Tibial nerve (tissue), 4 donors: ENCODE measurements at regions not wholly inside any gene's neighbourhood (a gene's known extent, or its start where the extent isn't known, plus 50 kb on each side); places are given as distances from the start of the nearest gene placed in this dataset.

Experiments used
- DNase-seq, 2 donors: peaks; one replicate each; pipeline ENCODE4 v3.0.0-alpha.2; 2019; ENCODE audit warnings: low spot score in 2 of 2
- H3K27ac ChIP-seq, 4 donors: fragments of 200-600 bp; sonication (generic) in 3 of 4; one replicate each; pipeline ENCODE4 v1.5.1; 2017 to 2019; ENCODE audit warnings: mild to moderate bottlenecking in 1 of 4
- H3K27me3 ChIP-seq, 2 donors: fragments of 200-600 bp; sonication (generic) in 1 of 2; one replicate each; pipeline versions ENCODE4 v1.5.1 to v1.6.0; 2017 to 2019
- H3K36me3 ChIP-seq, 3 donors: fragments of 200-600 bp; sonication (generic); one replicate each; pipeline ENCODE4 v1.5.1; 2018 to 2019
- H3K4me1 ChIP-seq, 4 donors: fragments of 200-600 bp; sonication (generic) in 3 of 4; one replicate each; pipeline ENCODE4 v1.5.1; 2017 to 2019
- H3K4me3 ChIP-seq, 4 donors: fragments of 200-600 bp; sonication (generic) in 3 of 4; one replicate each; pipeline ENCODE4 v1.5.1; 2017 to 2019; ENCODE audit warnings: mild to moderate bottlenecking in 1 of 4, moderate library complexity in 1 of 4
- H3K9me3 ChIP-seq, 4 donors: fragments of 200-600 bp; sonication (generic) in 3 of 4; one replicate each; pipeline ENCODE4 v1.5.1; 2017 to 2019
- CTCF ChIP-seq, 5 experiments: fragments of 200-600 bp in 3 of 5; fragments of 450-650 bp in 2 of 5; sonication (generic) in 3 of 5; IDR thresholded peaks; one replicate each; pipeline ENCODE4 v1.5.1; 2016 to 2019; ENCODE audit warnings: antibody characterized with exemption in 5 of 5, mild to moderate bottlenecking in 3 of 5, moderate library complexity in 2 of 5
- EP300 ChIP-seq, 2 donors: sonication (generic); formaldehyde crosslinking; IDR thresholded peaks; one replicate each; pipeline ENCODE4 v1.6.1; 2017; ENCODE audit warnings: antibody characterized with exemption in 2 of 2, mild to moderate bottlenecking in 1 of 2
- POLR2A ChIP-seq, 2 donors: fragments of 450-650 bp; IDR thresholded peaks; one replicate each; pipeline ENCODE4 v1.6.1; 2017; ENCODE audit warnings: antibody characterized with exemption in 2 of 2, mild to moderate bottlenecking in 2 of 2, moderate library complexity in 2 of 2
- WGBS, 2 donors: methylation state at CpG; one replicate each; pipeline ENCODE4 v1.1.5; 2018; 5-methylcytosine and 5-hydroxymethylcytosine counted together

GRCh38 chr5:81899123-81899522 lies 72.7 kb upstream of the ATG10 start:
- no peak for DNase-seq
- no peaks in the 10 kb centered on the region for H3K27me3 ChIP-seq
- peaks cover 0 to 6% (median 0%) of the 10 kb centered on the region in 4 donors for H3K9me3 ChIP-seq
- no peaks in the 10 kb centered on the region for H3K4me1 ChIP-seq
- no peak overlapping the region for H3K27ac ChIP-seq
- H3K4me3 ChIP-seq, result no peak overlapping the region
- 96 to 98% methylated on average over 2 of the region's 2 CpGs for WGBS, 2 donors
- TF ChIP-seq POLR2A (IDR thresholded peaks at IDR 0.05) (no peak), EP300 (IDR thresholded peaks at IDR 0.05) (no peak), CTCF (IDR thresholded peaks at IDR 0.05) (no peak)
- no peaks in the 10 kb centered on the region for H3K36me3 ChIP-seq

GRCh38 chr5:81898403-81898802 lies 73.4 kb upstream of the ATG10 start:
- H3K9me3 ChIP-seq, result peaks cover 0 to 6% (median 0%) of the 10 kb centered on the region in 4 donors
- H3K4me3 ChIP-seq, result no peak overlapping the region
- no peak overlapping the region for H3K27ac ChIP-seq
- no peak for TF ChIP-seq EP300 (IDR thresholded peaks at IDR 0.05)
- no peak for TF ChIP-seq POLR2A (IDR thresholded peaks at IDR 0.05)
- WGBS, 2 donors, result 56 to 73% methylated on average over 2 of the region's 2 CpGs
- H3K36me3 ChIP-seq, result no peaks in the 10 kb centered on the region
- no peak for DNase-seq
- no peaks in the 10 kb centered on the region for H3K27me3 ChIP-seq
- no peaks in the 10 kb centered on the region for H3K4me1 ChIP-seq

- H3K9me3 ChIP-seq, result peaks cover 0 to 6% (median 0%) of the 10 kb centered on the region in 4 donors
- no peak overlapping the region for H3K27ac ChIP-seq
- TF ChIP-seq CTCF (IDR thresholded peaks at IDR 0.05) (no peak), EP300 (IDR thresholded peaks at IDR 0.05) (no peak), POLR2A (IDR thresholded peaks at IDR 0.05) (no peak)
- DNase-seq, result no peak
- no peak overlapping the region for H3K4me3 ChIP-seq
- WGBS, 2 donors, result 64 to 72% methylated on average over 1 of the region's 1 CpG
- no peaks in the 10 kb centered on the region for H3K36me3 ChIP-seq
- no peaks in the 10 kb centered on the region for H3K4me1 ChIP-seq
- H3K27me3 ChIP-seq, result no peaks in the 10 kb centered on the region
These were observed 75.1 kb upstream of the ATG10 start for GRCh38 chr5:81896764-81897163.

GRCh38 chr5:81895307-81895706 lies 76.5 kb upstream of the ATG10 start:
- DNase-seq, result no peak
- H3K36me3 ChIP-seq, result no peaks in the 10 kb centered on the region
- no peaks in the 10 kb centered on the region for H3K4me1 ChIP-seq
- no peak overlapping the region for H3K27ac ChIP-seq
- H3K4me3 ChIP-seq, result no peak overlapping the region
- no peak for TF ChIP-seq EP300 (IDR thresholded peaks at IDR 0.05)
- TF ChIP-seq POLR2A (IDR thresholded peaks at IDR 0.05), result no peak
- TF ChIP-seq CTCF (IDR thresholded peaks at IDR 0.05), result no peak
- no peaks in the 10 kb centered on the region for H3K9me3 ChIP-seq
- H3K27me3 ChIP-seq, result no peaks in the 10 kb centered on the region

GRCh38 chr5:81893961-81894360 lies 77.9 kb upstream of the ATG10 start:
- TF ChIP-seq CTCF (IDR thresholded peaks at IDR 0.05) (no peak), POLR2A (IDR thresholded peaks at IDR 0.05) (no peak), EP300 (IDR thresholded peaks at IDR 0.05) (no peak)
- Histone ChIP-seq H3K4me1 (no peaks in the 10 kb centered on the region), H3K36me3 (no peaks in the 10 kb centered on the region), H3K9me3 (no peaks in the 10 kb centered on the region), H3K27me3 (no peaks in the 10 kb centered on the region), H3K4me3 (no peak overlapping the region), H3K27ac (no peak overlapping the region)
- WGBS, 2 donors, result 66 to 75% methylated on average over 4 of the region's 4 CpGs
- DNase-seq, result no peak

GRCh38 chr5:81884871-81885270 lies 87.0 kb upstream of the ATG10 start:
- Histone ChIP-seq H3K4me3 (no peak overlapping the region), H3K36me3 (no peaks in the 10 kb centered on the region), H3K27me3 (no peaks in the 10 kb centered on the region), H3K27ac (no peak overlapping the region), H3K4me1 (no peaks in the 10 kb centered on the region), H3K9me3 (no peaks in the 10 kb centered on the region)
- TF ChIP-seq EP300 (IDR thresholded peaks at IDR 0.05), result no peak
- no peak for TF ChIP-seq CTCF (IDR thresholded peaks at IDR 0.05)
- TF ChIP-seq POLR2A (IDR thresholded peaks at IDR 0.05), result no peak
- no peak for DNase-seq
- WGBS, 2 donors, result 40 to 42% methylated on average over 3 of the region's 3 CpGs
